Fibroblast of mammary gland (primary cell): ENCODE measurements at regions not wholly inside any gene's neighbourhood (a gene's known extent, or its start where the extent isn't known, plus 50 kb on each side); places are given as distances from the start of the nearest gene placed in this dataset.

Experiments
- DNase-seq: peaks from one replicate; pipeline ENCODE4 v3.0.0-alpha.2; 2010; ENCODE audit warnings: low read depth
- H3K4me3 ChIP-seq: 2 replicates; pipeline ENCODE4 v1.5.1; 2011; ENCODE audit warnings: low read depth, mild to moderate bottlenecking, low read length, moderate library complexity; ENCODE audit not compliant: control insufficient read depth
- CTCF ChIP-seq: conservative IDR thresholded peaks from 2 replicates; pipeline ENCODE4 v1.5.1; 2011; ENCODE audit warnings: low read depth, low read length, inconsistent platforms; ENCODE audit not compliant: control insufficient read depth, insufficient read depth

GRCh38 chr2:175834477-175834876, 167.6 kb downstream of the LNPK start:
- no peak for DNase-seq
- no peak overlapping the region for H3K4me3 ChIP-seq
- no peak for TF ChIP-seq CTCF

- DNase-seq = no peak
- TF ChIP-seq CTCF = no peak
- H3K4me3 ChIP-seq = no peak overlapping the region
Measured at GRCh38 chr2:175832866-175833265, 169.2 kb downstream of the LNPK start.

- H3K4me3 ChIP-seq = no peak overlapping the region
- TF ChIP-seq CTCF = no peak
- no peak for DNase-seq
Measured at GRCh38 chr2:175829741-175830140, 172.3 kb downstream of the LNPK start.

- H3K4me3 ChIP-seq = no peak overlapping the region
- no peak for DNase-seq
- no peak for TF ChIP-seq CTCF
Measured at GRCh38 chr2:175827856-175828255, 174.2 kb downstream of the LNPK start.

GRCh38 chr2:175824243-175824642, 177.8 kb downstream of the LNPK start:
- DNase-seq = peak; percentile 33
- no peak for TF ChIP-seq CTCF
- H3K4me3 ChIP-seq = no peak overlapping the region

GRCh38 chr2:175823707-175824073, 178.4 kb downstream of the LNPK start:
- no peak overlapping the region for H3K4me3 ChIP-seq
- TF ChIP-seq CTCF = no peak
- no peak for DNase-seq

- DNase-seq = peak; percentile 38
- no peak overlapping the region for H3K4me3 ChIP-seq
- TF ChIP-seq CTCF = no peak
Measured at GRCh38 chr2:175823002-175823706, 178.9 kb downstream of the LNPK start.
